Activated CD4-positive, alpha-beta T cell treated with anti-CD3 and anti-CD28 coated beads for 48 hours (primary cell): ENCODE measurements at regions not wholly inside any gene's neighbourhood (a gene's known extent, or its start where the extent isn't known, plus 50 kb on each side); places are given as distances from the start of the nearest gene placed in this dataset.

Experiments used
- DNase-seq: peaks from one replicate; pipeline ENCODE4 v3.0.0-alpha.2; 2020

DNA sequence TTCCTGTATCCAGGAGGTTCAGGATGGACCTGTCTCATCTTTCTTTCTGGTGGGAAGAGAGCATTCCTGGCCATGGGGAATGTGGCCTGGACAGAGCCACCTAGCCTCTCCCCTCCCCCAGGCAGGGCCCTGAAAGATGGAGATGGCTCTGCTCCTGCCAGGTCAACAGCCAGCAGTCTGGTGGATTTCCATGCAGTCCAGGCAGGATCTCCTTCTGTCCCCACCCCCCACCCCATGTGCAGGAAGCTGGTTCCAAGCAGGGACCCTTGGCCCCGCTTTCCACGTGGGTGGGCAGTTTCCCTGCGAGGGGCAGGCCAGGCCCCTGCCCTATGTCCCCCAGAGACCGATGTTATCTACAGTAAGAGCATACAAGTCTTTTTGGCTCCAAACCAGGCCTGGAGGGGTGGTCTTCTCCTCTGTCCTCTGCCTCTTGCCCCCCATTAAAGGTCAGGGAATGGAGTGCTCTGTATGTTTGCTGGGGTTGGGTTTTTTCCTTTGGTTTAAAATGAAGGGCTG lies 240.5 kb downstream of the SEC14L1 start:
- no peak for DNase-seq

- DNase-seq, result no peak
Measured at GRCh38 chr17:77381731-77382130, 241.0 kb downstream of the SEC14L1 start.

DNA sequence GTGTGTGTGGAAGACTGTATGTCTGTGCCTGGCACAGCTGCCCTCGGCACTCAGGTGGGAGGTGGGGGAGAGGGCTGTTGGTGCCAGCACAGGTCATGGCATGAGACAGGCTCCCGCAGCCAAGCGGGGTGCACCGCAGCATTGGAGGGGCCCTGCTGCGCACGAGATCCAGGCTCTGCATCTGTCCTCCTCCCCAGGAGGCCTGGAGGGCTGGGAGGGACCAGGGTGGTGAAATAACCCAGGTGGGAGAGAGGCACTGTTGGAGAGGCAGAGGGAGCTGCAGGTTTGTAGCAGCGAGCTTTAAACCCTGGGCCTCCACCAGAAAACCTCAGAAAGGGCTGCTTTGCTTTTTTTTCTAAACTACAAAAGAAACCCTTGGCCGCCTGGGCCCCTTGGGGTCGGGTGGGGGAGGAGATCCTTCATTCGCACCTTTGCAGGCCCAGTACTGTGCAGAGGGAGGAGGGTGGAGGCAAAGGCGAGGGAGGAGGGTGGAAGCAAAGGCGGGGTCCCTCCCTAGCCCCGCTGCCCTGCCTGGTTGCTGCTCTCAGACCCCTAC lies 241.7 kb downstream of the SEC14L1 start:
- DNase-seq, result peak; percentile 58

GRCh38 chr17:77382966-77383612 lies 242.3 kb downstream of the SEC14L1 start:
- no peak for DNase-seq

DNA sequence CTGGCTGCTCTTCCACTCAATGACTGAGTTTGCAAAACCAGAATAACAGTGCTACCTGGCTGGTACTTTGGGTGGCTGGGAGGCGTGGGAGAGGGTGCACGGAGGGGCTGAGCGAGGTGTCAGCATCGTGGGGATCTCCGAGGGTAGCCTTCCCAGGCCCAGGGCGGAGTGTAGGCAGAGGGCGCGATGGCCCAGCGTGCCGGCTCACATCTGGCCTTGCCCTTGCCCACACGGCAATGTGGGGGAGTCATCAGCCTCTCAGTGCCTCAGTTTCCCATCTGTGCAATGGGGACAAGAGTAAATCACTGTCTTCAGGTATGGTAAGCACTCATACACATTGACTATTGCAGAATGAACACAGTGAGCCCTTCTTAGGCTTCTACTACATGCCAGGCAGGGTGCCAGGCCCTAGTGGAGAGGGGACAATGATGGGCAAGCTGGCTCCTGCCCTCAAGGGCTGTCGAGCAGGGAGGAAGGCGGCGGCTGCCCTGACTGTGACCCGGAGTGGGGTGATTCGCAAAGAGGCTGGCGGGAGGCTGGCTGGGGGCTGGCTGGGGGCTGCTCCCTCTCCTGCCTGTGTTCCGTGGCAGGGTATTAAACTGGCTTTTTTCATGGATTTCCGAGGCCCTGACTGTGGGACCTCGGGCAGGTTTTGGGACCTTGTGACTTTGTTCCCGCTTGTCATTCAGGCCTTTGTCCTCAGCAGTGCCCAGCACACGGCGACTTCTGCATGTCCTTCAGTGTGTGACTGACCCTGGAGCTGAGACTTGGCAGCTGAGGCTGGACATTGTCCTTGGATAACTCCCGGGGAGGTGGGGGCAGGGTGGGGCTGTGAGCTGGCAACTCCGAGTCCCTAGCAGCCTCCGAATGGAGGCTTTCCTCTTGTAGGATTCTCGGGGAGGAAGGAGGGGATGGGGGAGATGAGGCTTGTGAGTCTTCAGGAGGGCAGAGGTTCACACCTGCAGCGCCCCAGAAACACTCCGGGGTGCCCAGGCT lies 243.1 kb downstream of the SEC14L1 start:
- DNase-seq, result no peak

DNA sequence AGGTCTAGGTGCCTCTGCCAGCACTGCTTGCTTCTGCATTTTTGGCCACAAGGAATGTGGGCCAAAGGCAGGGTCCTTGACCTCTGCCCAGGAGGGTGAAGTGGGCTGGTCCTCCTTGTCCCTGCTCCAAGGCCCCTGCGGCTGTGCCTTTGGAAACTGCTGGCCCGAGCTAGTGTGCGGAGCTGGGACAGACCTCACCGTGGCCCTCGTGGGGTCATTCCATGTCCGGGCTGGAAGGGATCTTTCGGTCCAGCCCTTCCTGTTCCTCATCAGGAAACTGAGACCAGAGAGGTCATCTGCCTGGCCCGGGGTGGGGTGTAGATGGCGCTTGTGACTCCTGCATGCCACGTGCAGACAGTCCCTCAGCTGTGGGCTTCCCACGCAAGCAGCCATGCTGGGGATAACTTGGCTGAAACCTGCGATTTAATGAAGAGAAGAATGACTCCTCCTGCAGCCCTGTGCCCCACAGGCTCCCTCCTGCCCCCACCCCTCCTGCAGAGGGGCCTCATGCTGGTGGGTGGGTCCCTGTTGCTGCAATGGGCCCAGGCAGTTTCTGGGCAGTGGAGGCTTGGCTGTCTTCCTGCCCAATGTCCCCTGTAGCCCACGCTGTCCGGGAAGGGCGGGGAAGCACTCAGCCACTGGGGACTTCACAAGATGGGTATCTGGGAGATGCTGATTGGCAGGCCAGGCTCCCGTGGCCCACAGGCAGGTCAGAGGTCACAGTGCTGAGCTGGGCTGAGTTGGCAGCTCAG lies 245.2 kb downstream of the SEC14L1 start:
- no peak for DNase-seq

DNA sequence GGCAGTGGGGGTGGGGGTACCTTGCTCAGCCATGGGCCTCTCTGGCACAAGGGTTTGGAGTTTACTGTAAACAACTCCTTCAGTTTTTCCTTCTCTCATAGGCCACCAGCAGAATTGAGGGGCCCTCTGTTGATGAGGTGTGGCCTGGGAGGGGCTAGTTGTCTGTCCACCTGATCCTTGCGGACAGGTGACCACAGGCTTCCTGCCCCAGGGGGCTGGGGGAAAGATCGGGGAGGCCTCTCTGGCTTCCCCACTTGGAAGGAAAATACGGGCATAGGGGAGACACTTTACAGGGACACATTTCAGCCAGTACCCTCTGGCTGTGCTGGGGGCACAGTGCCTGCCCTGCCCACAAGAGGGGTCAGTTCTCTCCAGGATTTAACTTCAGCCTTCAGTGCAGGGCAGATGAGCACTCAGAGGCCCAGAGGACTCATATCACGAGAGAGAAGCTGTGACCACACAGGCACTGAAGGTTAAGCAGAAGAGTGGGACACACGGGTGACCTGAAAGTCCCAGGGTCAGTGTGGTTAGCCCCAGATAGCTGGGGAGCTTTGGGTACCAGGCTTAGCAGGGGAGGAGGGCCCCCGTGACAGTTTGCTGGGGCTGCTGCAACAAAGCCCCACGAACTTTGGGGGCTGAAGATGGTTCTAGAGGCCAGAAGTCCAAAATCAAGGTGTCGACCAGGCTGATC lies 245.9 kb downstream of the SEC14L1 start:
- DNase-seq, result no peak

- DNase-seq, result no peak
Measured at GRCh38 chr17:77387891-77388290, 247.1 kb downstream of the SEC14L1 start.

DNA sequence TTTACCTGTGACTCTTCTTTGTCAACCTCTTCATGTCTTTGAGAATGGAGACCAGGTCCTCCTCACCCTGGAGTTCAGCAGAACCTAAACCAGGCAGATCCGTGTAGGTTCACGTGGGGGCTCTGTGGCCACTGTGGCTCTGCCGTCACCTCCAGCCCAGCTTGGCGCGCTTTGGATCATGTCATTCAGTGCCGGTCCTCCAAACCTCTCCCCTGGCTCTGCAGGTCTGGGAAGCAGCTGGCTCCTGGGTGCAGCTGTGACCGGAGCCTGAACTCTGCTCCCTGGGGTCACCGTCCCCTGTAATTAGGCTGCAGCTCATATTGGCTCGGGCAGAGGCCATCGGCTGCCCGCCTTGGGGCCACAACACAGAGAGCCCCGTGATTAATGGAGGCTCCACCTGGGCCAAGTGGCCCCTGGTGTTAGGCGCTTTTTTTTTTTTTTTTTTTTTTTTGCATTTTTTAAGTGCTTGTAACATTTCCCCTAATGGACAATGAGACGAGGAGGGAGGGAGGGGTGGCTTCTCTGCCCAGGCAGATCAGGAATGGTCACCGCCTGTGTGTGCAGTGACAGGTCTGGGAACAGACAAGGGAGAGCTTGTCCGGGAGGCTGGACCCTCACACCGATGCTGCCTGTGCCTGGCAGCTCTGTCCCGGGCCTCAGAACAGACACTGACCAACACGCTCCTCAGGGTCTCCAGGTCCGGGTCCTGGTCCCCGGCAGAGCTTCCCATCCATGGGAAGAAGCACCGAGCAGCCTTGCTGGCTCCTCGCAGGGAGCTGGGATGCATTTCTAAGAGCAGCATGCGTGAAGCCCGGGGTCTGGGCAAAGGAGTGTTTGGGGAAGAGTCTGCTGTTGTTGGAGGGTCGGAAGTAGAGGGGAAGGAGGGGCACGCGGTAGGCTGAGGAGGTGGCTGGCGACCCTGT lies 247.9 kb downstream of the SEC14L1 start:
- DNase-seq, result no peak

GRCh38 chr17:77390870-77391269 lies 250.1 kb downstream of the SEC14L1 start:
- no peak for DNase-seq

- DNase-seq, result peak; percentile 61
Measured at GRCh38 chr17:77391668-77392375, 251.1 kb downstream of the SEC14L1 start.

- DNase-seq, result no peak
Measured at GRCh38 chr17:77392376-77393273, 251.9 kb downstream of the SEC14L1 start.

DNA sequence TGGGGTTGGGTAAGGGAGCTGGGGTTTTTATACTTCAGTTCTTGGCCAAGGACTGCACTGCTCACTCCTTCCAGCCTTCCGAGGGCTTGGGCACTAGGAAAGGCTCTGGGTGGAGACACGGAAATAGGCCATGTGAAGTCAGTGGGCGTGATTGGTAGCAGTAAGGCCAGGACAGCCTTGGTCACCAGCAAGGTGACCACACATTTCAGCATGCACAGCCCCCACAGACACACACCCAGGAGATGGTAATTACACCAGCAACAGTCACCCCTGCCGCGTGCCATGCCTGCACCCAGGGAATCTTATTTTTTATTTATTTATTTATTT lies 252.5 kb downstream of the SEC14L1 start:
- no peak for DNase-seq

GRCh38 chr17:77393867-77394539 lies 253.2 kb downstream of the SEC14L1 start:
- no peak for DNase-seq

DNA sequence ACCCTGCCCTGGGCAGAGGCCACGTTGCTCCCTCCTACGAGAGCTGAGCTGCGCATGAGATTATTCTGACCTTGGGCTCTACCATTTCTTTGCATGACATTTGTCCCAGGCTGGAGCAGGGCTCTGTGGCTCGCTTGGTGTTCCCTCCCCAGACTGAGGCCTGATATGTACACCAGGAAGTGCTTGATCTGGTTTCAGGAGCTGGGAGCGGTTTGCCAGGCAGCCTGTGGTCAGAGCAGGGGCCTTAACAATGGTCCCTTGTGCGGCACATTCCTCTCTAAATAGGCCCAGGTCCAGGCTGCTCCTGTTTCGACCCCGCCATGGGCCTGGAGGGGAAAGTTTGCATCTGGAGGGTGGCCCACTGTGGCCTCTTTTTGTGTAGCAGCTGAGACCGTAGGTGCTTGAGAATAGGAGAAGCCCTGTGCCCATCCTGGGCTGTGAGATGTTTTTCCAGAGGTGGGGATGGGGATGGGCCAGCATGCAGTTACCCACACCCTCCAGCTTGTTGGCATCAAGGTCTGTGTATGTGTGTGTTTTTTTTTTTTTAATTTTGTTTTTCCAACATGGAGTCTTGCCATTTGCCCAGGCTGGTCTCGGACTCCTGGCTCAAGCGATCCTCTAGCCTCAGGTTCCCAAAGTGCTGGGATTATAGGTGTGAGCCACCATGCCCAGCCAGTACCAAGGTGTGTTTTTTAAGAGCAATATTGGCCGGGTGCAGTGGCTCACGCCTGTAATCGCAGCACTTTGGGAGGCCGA lies 253.9 kb downstream of the SEC14L1 start:
- DNase-seq, result no peak

DNA sequence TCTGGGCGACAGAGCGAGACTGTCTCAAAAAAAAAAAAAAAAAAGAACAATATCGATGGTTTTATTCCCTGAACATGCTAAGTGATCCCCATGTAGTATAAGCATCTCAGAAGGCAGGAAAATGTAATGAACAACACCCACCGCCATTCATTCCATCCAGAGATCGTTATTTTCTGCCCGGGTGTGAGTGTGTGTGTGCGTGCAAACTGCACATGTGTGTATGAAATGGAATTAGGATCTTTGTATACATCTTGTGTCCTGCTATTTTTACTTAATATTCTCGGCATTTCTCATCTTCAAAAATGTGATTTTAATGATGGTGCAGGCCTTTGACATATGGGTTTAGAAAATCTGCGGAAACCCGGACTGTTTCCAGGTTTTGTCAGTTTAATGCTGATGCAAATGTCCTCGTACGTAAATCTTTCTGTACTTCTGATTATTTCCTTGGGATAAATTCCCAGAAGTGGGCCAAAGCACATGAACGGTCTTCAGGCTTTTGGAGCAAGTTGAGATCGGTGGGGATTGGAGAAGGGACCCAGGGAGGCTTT lies 254.8 kb downstream of the SEC14L1 start:
- no peak for DNase-seq

DNA sequence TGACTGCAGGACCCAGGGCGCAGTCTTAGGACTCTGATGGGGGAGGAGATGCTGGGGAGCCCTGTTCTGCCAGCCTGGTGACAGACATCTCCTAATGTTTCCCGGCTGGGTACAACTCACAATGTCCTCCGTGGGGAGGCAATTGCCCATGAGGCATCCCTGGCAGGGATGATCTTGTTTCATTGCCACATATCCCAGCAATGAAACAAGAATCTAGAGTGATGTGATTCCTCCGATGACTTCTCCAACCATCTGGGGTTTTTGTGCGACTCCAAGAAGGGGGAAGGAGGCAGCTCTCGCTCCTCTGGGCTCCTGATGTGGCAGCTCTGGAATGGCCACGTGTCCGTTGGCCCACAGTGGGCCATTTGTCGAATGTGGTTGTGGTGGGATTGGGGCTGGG lies 255.8 kb downstream of the SEC14L1 start:
- no peak for DNase-seq

DNA sequence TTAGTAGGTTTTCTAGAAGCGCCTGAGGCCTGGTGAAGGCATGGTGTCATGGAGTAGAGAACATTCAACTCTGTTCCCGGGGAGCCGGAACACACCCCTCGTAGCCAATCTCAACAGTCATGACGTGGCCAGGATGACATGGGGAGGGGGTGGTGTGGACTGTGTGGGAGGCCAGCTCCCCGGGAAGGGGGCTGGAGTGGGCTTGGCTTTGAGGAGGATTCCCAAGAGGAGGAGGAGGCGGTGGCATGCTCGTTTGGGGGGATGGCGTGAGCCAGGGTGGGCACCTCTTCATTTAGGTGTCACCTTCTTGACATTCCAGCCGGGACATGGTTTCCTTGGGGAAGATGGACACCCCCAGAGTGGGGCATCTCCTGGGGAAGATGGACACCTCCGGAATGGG lies 257.5 kb downstream of the SEC14L1 start:
- DNase-seq, result no peak
